ENCODE measurements at regions not wholly inside any gene's neighbourhood (a gene's known extent, or its start where the extent isn't known, plus 50 kb on each side); places are given as distances from the start of the nearest gene placed in this dataset.

- TF ChIP-seq CTCF (optimal IDR thresholded peaks at IDR 0.05 in 1 of 3, IDR thresholded peaks at IDR 0.05 in 1 of 3, conservative IDR thresholded peaks at IDR 0.05 in 1 of 3; ENCODE audit: extremely low read depth in 1 of 3, insufficient read depth in 2 of 3, low read length in 3 of 3) (no peak), EZH2 (IDR thresholded peaks at IDR 0.05; ENCODE audit: low read length) (no peak)
These were observed 79.0 kb downstream of the ADRA2C start for GRCh38 chr4:3845094-3845743.
